ENCODE measurements at regions not wholly inside any gene's neighbourhood (a gene's known extent, or its start where the extent isn't known, plus 50 kb on each side); places are given as distances from the start of the nearest gene placed in this dataset.

DNA sequence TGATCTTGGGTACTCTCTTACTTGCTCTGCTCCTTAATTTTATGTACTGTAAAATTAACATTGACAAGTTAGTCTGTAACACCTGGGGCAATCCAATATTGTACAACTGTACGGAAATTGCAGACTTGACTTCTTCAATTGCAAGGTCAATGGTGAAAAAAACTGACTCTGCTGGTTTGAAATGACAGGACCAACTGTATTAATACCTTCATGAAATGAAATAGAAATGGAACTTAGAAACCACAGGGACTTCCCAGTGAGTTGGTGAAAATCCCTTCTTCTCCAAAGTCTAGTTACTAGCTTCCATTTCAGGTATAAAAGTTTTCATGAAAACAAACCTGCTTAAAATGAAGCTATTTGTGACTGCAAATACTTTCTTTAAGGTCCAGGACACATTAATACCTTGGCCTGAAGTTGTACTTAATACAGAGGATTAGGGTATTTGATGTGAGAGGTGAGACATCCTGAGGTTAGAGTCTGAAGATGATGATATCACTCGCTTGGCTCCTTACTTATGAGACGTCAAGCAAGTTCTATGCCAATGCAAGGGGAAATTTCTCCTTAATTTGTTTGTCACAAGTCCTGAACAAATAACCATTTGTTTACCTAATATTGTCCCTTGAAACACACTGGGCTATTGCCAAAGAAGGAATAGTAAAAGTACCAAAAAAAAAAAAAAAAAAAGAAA lies 226.2 kb upstream of the TP63 start:
- TF ChIP-seq, protein P1, sequence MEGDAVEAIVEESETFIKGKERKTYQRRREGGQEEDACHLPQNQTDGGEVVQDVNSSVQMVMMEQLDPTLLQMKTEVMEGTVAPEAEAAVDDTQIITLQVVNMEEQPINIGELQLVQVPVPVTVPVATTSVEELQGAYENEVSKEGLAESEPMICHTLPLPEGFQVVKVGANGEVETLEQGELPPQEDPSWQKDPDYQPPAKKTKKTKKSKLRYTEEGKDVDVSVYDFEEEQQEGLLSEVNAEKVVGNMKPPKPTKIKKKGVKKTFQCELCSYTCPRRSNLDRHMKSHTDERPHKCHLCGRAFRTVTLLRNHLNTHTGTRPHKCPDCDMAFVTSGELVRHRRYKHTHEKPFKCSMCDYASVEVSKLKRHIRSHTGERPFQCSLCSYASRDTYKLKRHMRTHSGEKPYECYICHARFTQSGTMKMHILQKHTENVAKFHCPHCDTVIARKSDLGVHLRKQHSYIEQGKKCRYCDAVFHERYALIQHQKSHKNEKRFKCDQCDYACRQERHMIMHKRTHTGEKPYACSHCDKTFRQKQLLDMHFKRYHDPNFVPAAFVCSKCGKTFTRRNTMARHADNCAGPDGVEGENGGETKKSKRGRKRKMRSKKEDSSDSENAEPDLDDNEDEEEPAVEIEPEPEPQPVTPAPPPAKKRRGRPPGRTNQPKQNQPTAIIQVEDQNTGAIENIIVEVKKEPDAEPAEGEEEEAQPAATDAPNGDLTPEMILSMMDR (IDR thresholded peaks at IDR 0.05): no peak
- no peak for TF ChIP-seq POLR2A (IDR thresholded peaks at IDR 0.05)

Data from heart left ventricle (tissue), 13 donors.